GM23338 (cell line): ENCODE measurements at regions not wholly inside any gene's neighbourhood (a gene's known extent, or its start where the extent isn't known, plus 50 kb on each side); places are given as distances from the start of the nearest gene placed in this dataset.

Experiments
- JUNB ChIP-seq: IDR thresholded peaks from one replicate; pipeline ENCODE4 v1.6.1; 2016; ENCODE audit warnings: antibody characterized with exemption; ENCODE audit not compliant: unreplicated experiment
- POLR2AphosphoS5 ChIP-seq: IDR thresholded peaks from 2 replicates; pipeline ENCODE4 v1.6.1; 2016; ENCODE audit warnings: antibody characterized with exemption, low read depth
- REST ChIP-seq: IDR thresholded peaks from one replicate; pipeline ENCODE4 v1.6.1; 2018; ENCODE audit warnings: antibody characterized with exemption; ENCODE audit not compliant: unreplicated experiment
- STAT1 ChIP-seq: IDR thresholded peaks from one replicate; pipeline ENCODE4 v1.6.1; 2016; ENCODE audit warnings: antibody characterized with exemption; ENCODE audit not compliant: unreplicated experiment
- TF ChIP-seq, protein P1 (sequence below): fragments of 250-450 bp; sonication (Bioruptor Pico); IDR thresholded peaks from 2 replicates; pipeline ENCODE4 v1.5.0; 2020; ENCODE audit warnings: mild to moderate bottlenecking, moderate library complexity
- TF ChIP-seq, protein P2 (sequence below): IDR thresholded peaks from 2 replicates; pipeline ENCODE4 v1.6.1; 2016; ENCODE audit warnings: antibody characterized with exemption

- TF ChIP-seq, protein P1, sequence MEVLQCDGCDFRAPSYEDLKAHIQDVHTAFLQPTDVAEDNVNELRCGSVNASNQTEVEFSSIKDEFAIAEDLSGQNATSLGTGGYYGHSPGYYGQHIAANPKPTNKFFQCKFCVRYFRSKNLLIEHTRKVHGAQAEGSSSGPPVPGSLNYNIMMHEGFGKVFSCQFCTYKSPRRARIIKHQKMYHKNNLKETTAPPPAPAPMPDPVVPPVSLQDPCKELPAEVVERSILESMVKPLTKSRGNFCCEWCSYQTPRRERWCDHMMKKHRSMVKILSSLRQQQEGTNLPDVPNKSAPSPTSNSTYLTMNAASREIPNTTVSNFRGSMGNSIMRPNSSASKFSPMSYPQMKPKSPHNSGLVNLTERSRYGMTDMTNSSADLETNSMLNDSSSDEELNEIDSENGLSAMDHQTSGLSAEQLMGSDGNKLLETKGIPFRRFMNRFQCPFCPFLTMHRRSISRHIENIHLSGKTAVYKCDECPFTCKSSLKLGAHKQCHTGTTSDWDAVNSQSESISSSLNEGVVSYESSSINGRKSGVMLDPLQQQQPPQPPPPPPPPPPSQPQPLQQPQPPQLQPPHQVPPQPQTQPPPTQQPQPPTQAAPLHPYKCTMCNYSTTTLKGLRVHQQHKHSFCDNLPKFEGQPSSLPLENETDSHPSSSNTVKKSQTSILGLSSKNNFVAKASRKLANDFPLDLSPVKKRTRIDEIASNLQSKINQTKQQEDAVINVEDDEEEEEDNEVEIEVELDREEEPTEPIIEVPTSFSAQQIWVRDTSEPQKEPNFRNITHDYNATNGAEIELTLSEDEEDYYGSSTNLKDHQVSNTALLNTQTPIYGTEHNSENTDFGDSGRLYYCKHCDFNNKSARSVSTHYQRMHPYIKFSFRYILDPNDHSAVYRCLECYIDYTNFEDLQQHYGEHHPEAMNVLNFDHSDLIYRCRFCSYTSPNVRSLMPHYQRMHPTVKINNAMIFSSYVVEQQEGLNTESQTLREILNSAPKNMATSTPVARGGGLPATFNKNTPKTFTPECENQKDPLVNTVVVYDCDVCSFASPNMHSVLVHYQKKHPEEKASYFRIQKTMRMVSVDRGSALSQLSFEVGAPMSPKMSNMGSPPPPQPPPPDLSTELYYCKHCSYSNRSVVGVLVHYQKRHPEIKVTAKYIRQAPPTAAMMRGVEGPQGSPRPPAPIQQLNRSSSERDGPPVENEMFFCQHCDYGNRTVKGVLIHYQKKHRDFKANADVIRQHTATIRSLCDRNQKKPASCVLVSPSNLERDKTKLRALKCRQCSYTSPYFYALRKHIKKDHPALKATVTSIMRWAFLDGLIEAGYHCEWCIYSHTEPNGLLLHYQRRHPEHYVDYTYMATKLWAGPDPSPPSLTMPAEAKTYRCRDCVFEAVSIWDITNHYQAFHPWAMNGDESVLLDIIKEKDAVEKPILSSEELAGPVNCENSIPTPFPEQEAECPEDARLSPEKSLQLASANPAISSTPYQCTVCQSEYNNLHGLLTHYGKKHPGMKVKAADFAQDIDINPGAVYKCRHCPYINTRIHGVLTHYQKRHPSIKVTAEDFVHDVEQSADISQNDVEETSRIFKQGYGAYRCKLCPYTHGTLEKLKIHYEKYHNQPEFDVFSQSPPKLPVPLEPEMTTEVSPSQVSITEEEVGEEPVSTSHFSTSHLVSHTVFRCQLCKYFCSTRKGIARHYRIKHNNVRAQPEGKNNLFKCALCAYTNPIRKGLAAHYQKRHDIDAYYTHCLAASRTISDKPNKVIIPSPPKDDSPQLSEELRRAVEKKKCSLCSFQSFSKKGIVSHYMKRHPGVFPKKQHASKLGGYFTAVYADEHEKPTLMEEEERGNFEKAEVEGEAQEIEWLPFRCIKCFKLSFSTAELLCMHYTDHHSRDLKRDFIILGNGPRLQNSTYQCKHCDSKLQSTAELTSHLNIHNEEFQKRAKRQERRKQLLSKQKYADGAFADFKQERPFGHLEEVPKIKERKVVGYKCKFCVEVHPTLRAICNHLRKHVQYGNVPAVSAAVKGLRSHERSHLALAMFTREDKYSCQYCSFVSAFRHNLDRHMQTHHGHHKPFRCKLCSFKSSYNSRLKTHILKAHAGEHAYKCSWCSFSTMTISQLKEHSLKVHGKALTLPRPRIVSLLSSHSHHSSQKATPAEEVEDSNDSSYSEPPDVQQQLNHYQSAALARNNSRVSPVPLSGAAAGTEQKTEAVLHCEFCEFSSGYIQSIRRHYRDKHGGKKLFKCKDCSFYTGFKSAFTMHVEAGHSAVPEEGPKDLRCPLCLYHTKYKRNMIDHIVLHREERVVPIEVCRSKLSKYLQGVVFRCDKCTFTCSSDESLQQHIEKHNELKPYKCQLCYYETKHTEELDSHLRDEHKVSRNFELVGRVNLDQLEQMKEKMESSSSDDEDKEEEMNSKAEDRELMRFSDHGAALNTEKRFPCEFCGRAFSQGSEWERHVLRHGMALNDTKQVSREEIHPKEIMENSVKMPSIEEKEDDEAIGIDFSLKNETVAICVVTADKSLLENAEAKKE (CRISPR knock-in tag), result no peak
- TF ChIP-seq POLR2AphosphoS5 (no peak), REST (no peak), STAT1 (no peak), JUNB (no peak)
- TF ChIP-seq, protein P2, sequence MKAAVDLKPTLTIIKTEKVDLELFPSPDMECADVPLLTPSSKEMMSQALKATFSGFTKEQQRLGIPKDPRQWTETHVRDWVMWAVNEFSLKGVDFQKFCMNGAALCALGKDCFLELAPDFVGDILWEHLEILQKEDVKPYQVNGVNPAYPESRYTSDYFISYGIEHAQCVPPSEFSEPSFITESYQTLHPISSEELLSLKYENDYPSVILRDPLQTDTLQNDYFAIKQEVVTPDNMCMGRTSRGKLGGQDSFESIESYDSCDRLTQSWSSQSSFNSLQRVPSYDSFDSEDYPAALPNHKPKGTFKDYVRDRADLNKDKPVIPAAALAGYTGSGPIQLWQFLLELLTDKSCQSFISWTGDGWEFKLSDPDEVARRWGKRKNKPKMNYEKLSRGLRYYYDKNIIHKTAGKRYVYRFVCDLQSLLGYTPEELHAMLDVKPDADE, result no peak
Observed at GRCh38 chr7:81036057-81036456, 117.2 kb upstream of the SEMA3C start (continued).
